IMR-90 (cell line): ENCODE measurements at regions not wholly inside any gene's neighbourhood (a gene's known extent, or its start where the extent isn't known, plus 50 kb on each side); places are given as distances from the start of the nearest gene placed in this dataset.

Source experiments
- ATAC-seq: fragments of 200-7000 bp; cut with Tn5 transposase; 2 replicates; pipeline ENCODE4 v1.9.1; 2020; ENCODE audit warnings: low read depth, mild to moderate bottlenecking, moderate library complexity
- BruUV-seq: library from RNA; stranded (reverse); fragments of 400-500 nt; replicated peaks from 2 replicates; lab custom pipeline; 2021; lab: Mats Ljungman, UMichigan
- CTCF ChIA-PET: fragments of 300-600 bp; formaldehyde crosslinking; extraction: SDS; loops from one replicate; lab custom pipeline; 2021; ENCODE audit warnings: antibody characterized with exemption; lab: Yijun Ruan, JAX
- POLR2A ChIA-PET: fragments of 300-600 bp; sonication (Branson Sonifier 250); formaldehyde crosslinking; loops from one replicate; lab custom pipeline; 2022; ENCODE audit warnings: antibody characterized with exemption; ENCODE audit not compliant: unreplicated experiment; lab: Charles Lee
- DNase-seq: peaks from one replicate; pipeline ENCODE4 v3.0.0; 2013
- H2AFZ ChIP-seq: replicated peaks from 2 replicates; pipeline ENCODE3; 2013; ENCODE audit warnings: low read length, mild to moderate bottlenecking; ENCODE audit not compliant: poor library complexity
- H2AK5ac ChIP-seq: 2 replicates; pipeline ENCODE4 v1.6.1; 2013; ENCODE audit warnings: low read depth, low read length, inconsistent platforms
- H2AK9ac ChIP-seq: replicated peaks from 2 replicates; pipeline ENCODE3; 2013; ENCODE audit warnings: mild to moderate bottlenecking, low read depth, low read length, moderate library complexity; ENCODE audit not compliant: poor library complexity
- H2BK120ac ChIP-seq: 2 replicates; pipeline ENCODE4 v1.6.1; 2013; ENCODE audit warnings: low read depth, low read length, inconsistent platforms
- H2BK15ac ChIP-seq: 3 replicates; pipeline ENCODE4 v1.6.1; 2013; ENCODE audit warnings: low read depth, low read length, inconsistent platforms
- H2BK20ac ChIP-seq: 2 replicates; pipeline ENCODE4 v1.6.1; 2013; ENCODE audit warnings: low read depth, mild to moderate bottlenecking, inconsistent platforms, low read length, moderate library complexity
- H2BK5ac ChIP-seq: 2 replicates; pipeline ENCODE4 v1.6.1; 2013; ENCODE audit warnings: mild to moderate bottlenecking, low read depth, low read length, inconsistent platforms; ENCODE audit not compliant: poor library complexity, severe bottlenecking
- H3K14ac ChIP-seq: replicated peaks from 2 replicates; pipeline ENCODE4 v1.6.1; 2013; ENCODE audit warnings: low read depth, low read length, inconsistent platforms
- H3K18ac ChIP-seq: 2 replicates; pipeline ENCODE4 v1.6.1; 2013; ENCODE audit warnings: low read depth, low read length, control low read depth
- H3K23ac ChIP-seq: 2 replicates; pipeline ENCODE4 v1.6.1; 2013; ENCODE audit warnings: low read depth, low read length, inconsistent platforms
- H3K27ac ChIP-seq: 2 replicates; pipeline ENCODE4 v1.5.1; 2013; ENCODE audit warnings: mild to moderate bottlenecking, control low read depth, low read length; ENCODE audit not compliant: insufficient read depth
- H3K27me3 ChIP-seq: 2 replicates; pipeline ENCODE4 v1.6.1; 2013; ENCODE audit warnings: low read length; ENCODE audit not compliant: control insufficient read depth, insufficient read depth
- H3K36me3 ChIP-seq: 2 replicates; pipeline ENCODE4 v1.6.1; 2013; ENCODE audit warnings: low read length, mixed read lengths; ENCODE audit not compliant: control insufficient read depth, insufficient read depth
- H3K4ac ChIP-seq: 2 replicates; pipeline ENCODE4 v1.6.1; 2013; ENCODE audit warnings: low read depth, low read length, inconsistent platforms
- H3K4me1 ChIP-seq: 2 replicates; pipeline ENCODE4 v1.6.1; 2013; ENCODE audit warnings: low read length, mixed read lengths; ENCODE audit not compliant: control insufficient read depth, insufficient read depth
- H3K4me2 ChIP-seq: 2 replicates; pipeline ENCODE4 v1.6.1; 2013; ENCODE audit warnings: low read depth, mild to moderate bottlenecking, control low read depth, low read length, moderate library complexity
- H3K4me3 ChIP-seq: 2 replicates; pipeline ENCODE4 v1.5.1; 2013; ENCODE audit warnings: low read depth, mild to moderate bottlenecking, control low read depth, low read length, moderate library complexity; ENCODE audit not compliant: insufficient read depth
- H3K56ac ChIP-seq: 2 replicates; pipeline ENCODE4 v1.6.1; 2013; ENCODE audit warnings: low read length, inconsistent platforms; ENCODE audit not compliant: insufficient read depth; ENCODE audit errors: extremely low read depth
- H3K79me1 ChIP-seq, 2 experiments: 2 replicates each; pipeline ENCODE4 v1.6.1; 2013; ENCODE audit warnings: low read length in 2 of 2, inconsistent platforms in 1 of 2, low read depth in 1 of 2
- H3K9ac ChIP-seq: 2 replicates; pipeline ENCODE4 v1.6.1; 2013; ENCODE audit warnings: low read depth, low read length, control low read depth
- H3K9me1 ChIP-seq: 2 replicates; pipeline ENCODE4 v1.6.1; 2013; ENCODE audit warnings: low read length, inconsistent platforms; ENCODE audit not compliant: insufficient read depth
- H3K9me3 ChIP-seq: 2 replicates; pipeline ENCODE4 v1.6.1; 2013; ENCODE audit warnings: low read length; ENCODE audit not compliant: control insufficient read depth, insufficient read depth
- H4K20me1 ChIP-seq: 2 replicates; pipeline ENCODE4 v1.6.1; 2013; ENCODE audit warnings: low read length, inconsistent platforms; ENCODE audit not compliant: insufficient read depth
- H4K5ac ChIP-seq: 2 replicates; pipeline ENCODE4 v1.6.1; 2013; ENCODE audit warnings: mild to moderate bottlenecking, low read depth, low read length, control low read depth
- H4K8ac ChIP-seq, 2 experiments: 2 replicates each; pipeline ENCODE4 v1.6.1; 2013; ENCODE audit warnings: low read depth in 2 of 2, low read length in 2 of 2, control low read depth in 1 of 2, inconsistent platforms in 1 of 2
- H4K91ac ChIP-seq: 2 replicates; pipeline ENCODE4 v1.6.1; 2013; ENCODE audit warnings: low read depth, low read length, inconsistent platforms; ENCODE audit not compliant: insufficient read depth
- CEBPB ChIP-seq: IDR thresholded peaks from 2 replicates; pipeline ENCODE4 v1.6.1; 2012; ENCODE audit warnings: low read depth, low read length, improper control_type of control experiment
- CTCF ChIP-seq: conservative IDR thresholded peaks from 2 replicates; pipeline ENCODE4 v1.5.1; 2012; ENCODE audit warnings: mild to moderate bottlenecking, low read depth, low read length, improper control_type of control experiment
- ELK1 ChIP-seq: fragments of 150-350 bp; IDR thresholded peaks from 2 replicates; pipeline ENCODE4 v1.6.1; 2016; ENCODE audit warnings: low read depth, mild to moderate bottlenecking, low read length, moderate library complexity, borderline replicate concordance
- FOS ChIP-seq: fragments of 150-350 bp; IDR thresholded peaks from 2 replicates; pipeline ENCODE4 v1.6.1; 2016; ENCODE audit warnings: low read depth, low read length
- MAFK ChIP-seq: IDR thresholded peaks from 2 replicates; pipeline ENCODE4 v1.6.1; 2012; ENCODE audit warnings: low read depth, low read length, improper control_type of control experiment
- MAZ ChIP-seq: IDR thresholded peaks from 2 replicates; pipeline ENCODE4 v1.6.1; 2012; ENCODE audit warnings: low read depth, mild to moderate bottlenecking, low read length, improper control_type of control experiment, moderate library complexity, borderline replicate concordance
- RAD21 ChIP-seq: IDR thresholded peaks from 2 replicates; pipeline ENCODE4 v1.6.1; 2012; ENCODE audit warnings: low read length, improper control_type of control experiment
- RCOR1 ChIP-seq: IDR thresholded peaks from 2 replicates; pipeline ENCODE4 v1.6.1; 2012; ENCODE audit warnings: mild to moderate bottlenecking, low read length, improper control_type of control experiment; ENCODE audit not compliant: insufficient replicate concordance
- RFX5 ChIP-seq: IDR thresholded peaks from 2 replicates; pipeline ENCODE4 v1.8.0; 2012; ENCODE audit warnings: low read depth, mild to moderate bottlenecking, low read length, moderate library complexity
- SMC3 ChIP-seq: fragments of 150-350 bp; IDR thresholded peaks from 2 replicates; pipeline ENCODE4 v1.6.1; 2016; ENCODE audit warnings: low read depth, mild to moderate bottlenecking, antibody characterized with exemption, low read length, moderate library complexity
- USF2 ChIP-seq: fragments of 150-350 bp; IDR thresholded peaks from 2 replicates; pipeline ENCODE4 v1.6.1; 2017; ENCODE audit warnings: mild to moderate bottlenecking, antibody characterized with exemption, low read length, low read depth
- WGBS, 2 experiments: methylation state at CpG; one replicate each; pipeline versions ENCODE4 v1.1.5 to v1.1.7; 2013; ENCODE audit warnings: missing lambda C conversion rate in 2 of 2; ENCODE audit not compliant: insufficient read length in 1 of 2; ENCODE audit errors: extremely low coverage in 2 of 2; 5-methylcytosine and 5-hydroxymethylcytosine counted together
- dilution Hi-C: fragments of 300-500 bp; cut with HindIII; formaldehyde crosslinking; loops from one replicate; pipeline ENCODE4 v1.14.3; 2018; ENCODE audit warnings: low sequenced_read_pairs; ENCODE audit not compliant: unreplicated experiment
- in situ Hi-C: fragments of 300-500 bp; cut with MboI; formaldehyde crosslinking; loops from 3 replicates; pipeline ENCODE4 v1.14.3; 2019; ENCODE audit warnings: low sequenced_read_pairs, inconsistent platforms, mixed read lengths
- intact Hi-C: fragments of 100-400 bp; cut with micrococcal nuclease; formaldehyde crosslinking; loops from 2 replicates; pipeline ENCODE4 v1.10.0; 2022

GRCh38 chr3:5300638-5301037, 113.1 kb downstream of the EDEM1 start:
- Histone ChIP-seq H4K5ac (no peak overlapping the region), H3K4ac (no peak overlapping the region), H3K79me1 (no peaks in the 10 kb centered on the region), H2AK5ac (no peak overlapping the region), H3K56ac (no peak overlapping the region), H4K91ac (no peak overlapping the region), H2AFZ (no peak overlapping the region), H3K27me3 (no peaks in the 10 kb centered on the region), H4K20me1 (no peaks in the 10 kb centered on the region), H2BK15ac (no peak overlapping the region), H3K9me3 (no peaks in the 10 kb centered on the region), H3K18ac (no peak overlapping the region), H3K9me1 (no peaks in the 10 kb centered on the region), H3K9ac (no peak overlapping the region), H2AK9ac (no peak overlapping the region), H2BK5ac (no peak overlapping the region), H2BK20ac (no peak overlapping the region), H3K4me1 (no peaks in the 10 kb centered on the region), H3K4me3 (no peak overlapping the region), H4K8ac (no peak overlapping the region), H3K36me3 (no peaks in the 10 kb centered on the region), H3K4me2 (no peak overlapping the region), H3K27ac (no peak overlapping the region), H3K23ac (no peak overlapping the region), H3K14ac (no peak overlapping the region), H2BK120ac (no peak overlapping the region)
- BruUV-seq = no TSS peak
- dilution Hi-C loops (no loop called here), intact Hi-C loops (no loop called here), in situ Hi-C loops (no loop called here)
- ATAC-seq (no peak), DNase-seq (no peak)
- TF ChIP-seq FOS = no peak
- TF ChIP-seq RAD21 = no peak
- no peak for TF ChIP-seq MAFK
- no peak for TF ChIP-seq CEBPB
- no peak for TF ChIP-seq RFX5
- no peak for TF ChIP-seq USF2
- no peak for TF ChIP-seq ELK1
- no peak for TF ChIP-seq SMC3
- no peak for TF ChIP-seq RCOR1
- no peak for TF ChIP-seq CTCF
- no peak for TF ChIP-seq MAZ
- WGBS, 2 experiments = 60% methylated on average over 1 of the region's 4 CpGs; no CpG with 5 or more reads in 1 of the 2 experiments
- CTCF ChIA-PET = interaction anchor here (0.6 kb wide), 1 partner anchor 644 kb away, joined by 3 read pairs; no protein-coding TSS in a partner anchor
- POLR2A ChIA-PET = no interaction called here
